ENCODE measurements at regions not wholly inside any gene's neighbourhood (a gene's known extent, or its start where the extent isn't known, plus 50 kb on each side); places are given as distances from the start of the nearest gene placed in this dataset.

DNA sequence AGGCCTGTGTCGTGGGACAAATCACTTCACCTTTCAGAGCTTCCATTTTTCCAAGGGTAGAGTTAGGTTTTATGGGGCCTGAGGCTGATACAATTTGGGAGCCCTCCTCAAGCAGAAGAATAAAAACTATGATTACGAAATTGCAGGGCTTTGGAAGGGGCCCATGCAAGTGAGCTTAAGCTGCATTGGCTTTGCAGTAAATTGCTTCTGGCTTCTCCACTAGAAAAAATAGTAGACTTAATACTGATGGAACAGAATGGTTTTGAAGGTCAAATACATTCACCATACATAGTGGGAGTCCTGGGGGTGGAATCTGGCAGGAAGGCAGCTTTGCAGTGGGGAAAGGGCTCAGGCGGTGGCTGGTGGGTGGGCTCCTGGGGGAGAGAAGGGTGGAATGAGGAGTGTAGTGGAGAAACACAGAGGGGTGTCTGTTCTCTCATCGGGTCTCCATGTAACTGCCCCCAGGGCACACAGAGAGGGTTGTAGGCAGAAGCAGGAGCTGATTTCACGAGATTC lies 55.9 kb upstream of the RNF24 start:
- Histone ChIP-seq H3K18ac (ENCODE audit: low read depth, low read length) (no peak overlapping the region), H3K79me1 (ENCODE audit: low read depth in 1 of 2, low read length in 2 of 2) (peaks cover 0 to 26% of the 10 kb centered on the region in 2 experiments; a peak in 2 of 4 replicates), H3K14ac (replicated peaks; ENCODE audit: low read depth, low read length) (no peak overlapping the region), H4K5ac (ENCODE audit: low read depth, low read length) (peak overlapping the region; percentile 23; the same call in 1 of the 2 replicates), H2AK5ac (ENCODE audit: low read depth, low read length) (peak overlapping the region; percentile 95), H2BK5ac (ENCODE audit: low read depth, low read length, poor library complexity, severe bottlenecking) (no peak overlapping the region), H3K36me3 (ENCODE audit: control insufficient read depth, insufficient read depth, low read length) (no peaks in the 10 kb centered on the region), H3K27me3 (ENCODE audit: control insufficient read depth, insufficient read depth, low read length) (no peaks in the 10 kb centered on the region), H3K4me3 (ENCODE audit: insufficient read depth, low read depth, low read length) (no peak overlapping the region), H4K20me1 (ENCODE audit: insufficient read depth, low read length) (no peaks in the 10 kb centered on the region), H3K9me3 (ENCODE audit: control insufficient read depth, insufficient read depth, low read length) (peaks cover 3% of the 10 kb centered on the region), H4K91ac (ENCODE audit: insufficient read depth, low read depth, low read length) (no peak overlapping the region), H2BK15ac (ENCODE audit: low read depth, low read length) (peak overlapping the region; percentile 60; the same call in 1 of the 3 replicates), H3K56ac (ENCODE audit: extremely low read depth, insufficient read depth, low read length) (no peak overlapping the region), H3K4ac (ENCODE audit: low read depth, low read length) (peak overlapping the region; percentile 81), H3K9me1 (ENCODE audit: insufficient read depth, low read length) (peaks cover 39% of the 10 kb centered on the region), H2BK120ac (ENCODE audit: low read depth, low read length) (peak overlapping the region; percentile 36; the same call in 1 of the 2 replicates), H2BK20ac (ENCODE audit: low read depth, low read length) (peak overlapping the region; percentile 69; the same call in 1 of the 2 replicates), H3K4me2 (ENCODE audit: low read depth, low read length) (no peak overlapping the region), H4K8ac (ENCODE audit: low read depth in 2 of 2, low read length in 2 of 2) (no peak overlapping the region), H2AK9ac (replicated peaks; ENCODE audit: low read depth, low read length, poor library complexity) (no peak overlapping the region), H3K23ac (ENCODE audit: low read depth, low read length) (no peak overlapping the region), H2AFZ (replicated peaks; ENCODE audit: low read length, poor library complexity) (no peak overlapping the region), H3K9ac (ENCODE audit: low read depth, low read length) (no peak overlapping the region), H3K27ac (ENCODE audit: insufficient read depth, low read length) (no peak overlapping the region), H3K4me1 (ENCODE audit: control insufficient read depth, insufficient read depth, low read length) (peaks cover 34% of the 10 kb centered on the region)
- in situ Hi-C loops (cut with MboI; ENCODE audit: low sequenced_read_pairs) (no loop called here), intact Hi-C loops (cut with micrococcal nuclease) (loop anchor here (5.0 kb wide), 1 partner anchor 184 kb away; the partner anchor contains the start of gene PANK2), dilution Hi-C loops (cut with HindIII; ENCODE audit: low sequenced_read_pairs, unreplicated experiment) (no loop called here)
- CTCF ChIA-PET: interaction anchor here (0.5 to 1.8 kb wide), 4 partner anchors 47 to 177 kb away, joined by 4 to 7 read pairs (median 7); no protein-coding TSS in a partner anchor
- TF ChIP-seq BHLHE40 (IDR thresholded peaks at IDR 0.05; ENCODE audit: low read depth, low read length) (no peak), CEBPB (IDR thresholded peaks at IDR 0.05; ENCODE audit: low read depth, low read length) (peak; percentile 46)
- POLR2A ChIA-PET (ENCODE audit: unreplicated experiment): interaction anchor here (0.5 kb wide), 1 partner anchor 64 kb away, joined by 3 read pairs; no protein-coding TSS in a partner anchor
- no peak for DNase-seq
- WGBS, 2 experiments (ENCODE audit: extremely low coverage in 2 of 2, insufficient read length in 1 of 2): 14% methylated on average over 1 of the region's 5 CpGs; no CpG with 5 or more reads in 1 of the 2 experiments
- no TSS peak for BruUV-seq (replicated peaks)
- no peak for ATAC-seq (ENCODE audit: low read depth)
